Activated CD4-positive, alpha-beta T cell treated with anti-CD3 and anti-CD28 coated beads, Interleukin-2, amount 50 U/mL, for 48 hours (primary cell): ENCODE measurements at regions not wholly inside any gene's neighbourhood (a gene's known extent, or its start where the extent isn't known, plus 50 kb on each side); places are given as distances from the start of the nearest gene placed in this dataset.
A peak's percentile ranks its signal among the peaks of the same experiment; 100 is the strongest.
"Not testable (repeated sequence)": the region's sequence is repeated elsewhere in the genome, so short reads cannot be mapped to it uniquely, and the experiment has no call there.

Experiments
- DNase-seq, 2 experiments: peaks; one replicate each; pipeline ENCODE4 v3.0.0-alpha.2; 2020

DNA sequence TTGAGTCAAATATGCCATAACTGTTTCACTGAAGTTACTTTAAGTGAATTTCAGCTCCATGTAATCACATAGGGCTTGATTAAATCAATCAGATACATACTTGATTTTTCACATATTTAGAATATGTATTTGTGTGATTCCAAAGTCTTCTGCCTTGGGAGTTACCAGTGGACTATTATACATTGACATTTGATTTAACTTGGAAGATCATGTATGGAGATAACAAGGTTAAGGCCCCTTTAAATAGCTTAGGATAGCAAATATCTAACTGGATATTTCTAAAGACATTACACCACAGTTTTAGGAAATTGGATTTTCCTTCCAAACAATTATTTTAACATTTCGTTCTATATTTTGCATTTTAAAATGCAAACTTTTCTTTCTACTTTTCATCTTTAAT, 405.0 kb downstream of the RAP2B start:
- DNase-seq, result no peak

DNA sequence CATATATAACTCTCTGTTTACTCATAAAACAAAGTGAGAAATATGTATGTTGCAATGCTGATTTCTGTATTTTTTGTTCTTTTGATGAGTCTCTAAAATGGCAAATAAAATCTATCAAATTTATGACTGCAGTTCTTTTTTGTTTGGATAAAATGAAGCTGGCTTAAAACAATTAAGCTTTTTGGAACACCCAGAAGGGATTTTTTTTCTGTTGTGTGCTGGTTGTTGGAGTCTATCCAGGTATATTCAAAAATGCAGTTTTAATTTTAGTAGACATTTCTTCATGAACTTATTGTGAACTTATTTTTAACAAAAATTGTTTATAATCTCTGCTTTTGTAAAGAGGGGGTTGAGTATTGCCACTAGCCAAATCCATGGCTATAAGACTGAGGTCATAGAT, 405.5 kb downstream of the RAP2B start:
- no peak for DNase-seq

DNA sequence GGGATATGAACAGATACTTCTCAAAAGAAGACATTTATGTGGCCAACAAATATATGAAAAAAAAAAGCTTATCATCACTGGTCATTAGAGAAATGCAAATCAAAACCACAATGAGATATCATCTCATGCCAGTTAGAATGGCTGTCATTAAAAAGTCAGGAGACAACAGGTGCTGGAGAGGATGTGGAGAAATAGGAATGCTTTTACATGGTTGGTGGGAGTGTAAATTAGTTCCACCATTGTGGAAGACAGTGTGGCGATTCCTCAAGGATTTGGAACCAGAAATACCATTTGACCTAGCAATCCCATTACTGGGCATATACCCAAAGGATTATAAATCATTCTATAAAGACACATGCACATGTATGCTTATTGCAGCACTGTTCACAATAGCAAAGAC, 408.5 kb downstream of the RAP2B start:
- not testable (repeated sequence) for DNase-seq

DNA sequence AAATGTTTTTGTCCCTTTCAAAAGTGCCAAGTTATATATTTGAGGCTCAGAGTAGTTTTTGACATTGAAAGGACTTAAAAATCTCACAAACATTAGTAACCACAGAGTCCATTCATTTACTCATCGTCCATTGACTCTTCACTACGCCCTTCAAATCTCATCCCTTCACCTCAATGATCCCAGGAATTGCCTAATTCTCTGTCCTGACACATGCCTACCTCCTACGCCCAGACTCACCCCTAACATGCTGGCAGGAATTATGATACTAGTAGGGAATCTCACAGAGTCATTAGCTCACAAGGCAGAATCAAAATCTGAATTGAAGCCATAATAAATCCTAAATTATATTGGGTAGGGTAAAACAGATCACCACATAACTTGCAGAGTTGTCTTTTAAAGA, 410.1 kb downstream of the RAP2B start:
- DNase-seq, result no peak

DNA sequence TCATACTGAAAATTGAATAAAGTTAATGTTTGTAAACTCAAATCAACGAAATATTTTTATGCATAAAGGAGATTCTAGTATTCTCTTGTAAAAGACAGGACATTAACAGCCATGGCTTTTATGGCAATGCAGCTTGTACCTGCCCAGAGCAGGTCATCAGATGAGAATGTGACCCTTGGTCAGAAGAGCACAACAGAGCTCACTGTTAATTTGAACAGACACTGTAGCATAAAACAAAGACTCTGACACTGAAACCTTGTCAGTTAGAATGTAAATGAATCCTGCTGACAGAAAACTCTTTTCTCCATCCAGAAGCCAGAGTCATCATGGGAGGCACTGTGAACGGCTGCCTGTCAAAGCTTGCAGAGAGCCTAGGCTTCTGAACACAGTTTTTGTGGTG, 410.6 kb downstream of the RAP2B start:
- DNase-seq, result no peak

DNA sequence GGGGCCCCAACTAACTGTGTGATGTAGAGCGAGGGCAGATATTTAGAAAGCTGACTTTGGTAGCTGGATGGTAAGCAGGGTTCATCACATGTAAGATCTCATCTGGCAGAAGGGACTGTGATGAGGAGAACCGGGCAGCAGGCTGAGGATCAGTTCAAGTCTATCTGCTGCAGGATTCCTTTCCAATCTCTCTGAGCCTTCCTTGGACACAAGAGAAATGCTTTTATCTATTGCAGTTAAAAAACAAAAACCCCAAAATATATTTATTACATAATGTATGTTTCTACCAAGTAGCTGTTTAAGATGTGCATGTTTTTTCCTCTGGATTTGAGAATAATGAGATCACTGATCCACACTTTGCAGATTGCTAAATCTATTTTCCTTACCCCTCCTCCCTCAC, 411.5 kb downstream of the RAP2B start:
- DNase-seq, result no peak

DNA sequence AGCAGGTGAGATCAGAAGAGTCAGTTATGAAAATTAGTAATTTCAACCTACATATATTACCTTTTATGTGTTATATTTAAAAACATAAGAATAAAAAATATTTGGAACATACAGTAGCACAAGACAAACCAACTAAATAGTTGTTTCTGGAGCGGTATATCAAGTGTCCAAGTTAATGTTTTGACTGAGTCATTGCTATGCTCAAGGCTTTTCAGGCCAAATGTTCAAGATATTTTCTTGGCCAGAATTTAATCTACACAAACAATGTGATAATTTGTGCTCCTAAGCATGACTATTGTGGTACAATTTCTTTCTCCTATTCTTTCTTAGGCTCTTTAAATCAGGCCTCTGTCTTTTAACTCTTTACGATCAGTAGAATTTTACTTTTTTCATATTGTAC, 412.4 kb downstream of the RAP2B start:
- no peak for DNase-seq

DNA sequence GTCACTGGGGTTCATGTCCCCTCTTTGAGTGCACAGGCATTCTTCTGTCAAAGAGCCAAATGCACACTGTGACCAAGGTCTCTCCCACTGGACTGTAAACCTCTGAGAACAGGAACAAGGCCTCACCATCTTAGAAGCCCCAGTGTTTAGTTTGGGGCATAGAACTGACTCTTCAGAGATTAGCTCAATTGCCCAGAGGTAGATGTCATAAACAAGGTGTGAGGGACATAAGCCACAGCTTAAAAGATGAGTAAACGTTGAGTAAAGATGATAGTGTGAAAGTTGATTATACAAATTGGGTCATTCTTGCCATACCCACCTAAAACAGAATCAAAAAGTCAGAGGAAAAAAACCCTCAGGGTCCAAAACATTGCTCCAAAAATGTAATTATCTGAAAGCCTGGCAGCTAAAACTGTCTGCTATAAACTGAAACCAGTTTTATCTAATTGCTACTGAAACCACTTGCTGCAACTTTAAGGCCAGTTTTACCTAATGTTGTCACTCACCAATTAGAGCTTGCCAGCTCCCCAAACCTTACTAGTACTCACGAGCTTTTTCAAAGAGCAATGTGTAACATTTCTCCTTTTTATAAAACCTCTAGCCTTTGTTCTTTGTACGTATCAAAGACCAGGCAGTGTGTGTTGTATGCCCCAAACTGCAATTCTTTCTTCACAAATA, 415.2 kb downstream of the RAP2B start:
- DNase-seq, result no peak

DNA sequence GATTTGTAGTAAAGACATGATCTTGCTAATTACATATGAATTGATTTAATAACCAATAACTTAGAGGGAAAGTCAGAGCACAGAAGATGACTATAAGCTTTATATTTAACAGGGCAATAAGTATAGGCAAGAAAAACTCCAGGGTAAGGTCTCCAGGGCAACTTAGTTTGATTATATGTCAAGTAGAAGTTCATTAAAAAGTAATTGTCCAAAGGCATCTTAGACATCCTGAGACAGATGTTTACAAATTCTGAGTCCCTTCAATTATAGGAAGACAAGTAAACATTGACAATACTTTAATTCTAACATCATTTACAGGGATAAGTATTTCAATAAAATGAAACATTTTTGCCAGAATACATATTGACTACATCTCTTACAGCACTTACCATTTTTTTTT, 416.0 kb downstream of the RAP2B start:
- DNase-seq, result no peak

DNA sequence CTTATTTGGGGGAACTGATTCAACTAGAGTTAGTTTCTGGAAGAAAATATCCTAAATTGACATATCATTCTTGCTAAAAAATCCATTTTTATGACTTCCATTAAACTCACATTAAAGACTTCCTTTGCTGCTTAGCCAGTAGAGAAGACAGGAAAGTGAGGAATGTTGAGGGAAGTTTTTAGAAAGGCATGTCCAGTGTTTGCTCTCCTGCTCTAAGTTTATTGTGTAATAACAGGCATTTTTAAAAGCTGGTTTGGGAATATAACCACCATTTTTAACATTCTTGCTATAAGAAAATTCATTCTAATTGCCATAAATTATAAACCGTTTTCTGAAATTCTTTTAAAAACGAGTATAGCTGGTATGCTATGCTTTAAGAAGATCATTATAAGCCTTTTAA, 428.0 kb downstream of the RAP2B start:
- DNase-seq, result no peak

DNA sequence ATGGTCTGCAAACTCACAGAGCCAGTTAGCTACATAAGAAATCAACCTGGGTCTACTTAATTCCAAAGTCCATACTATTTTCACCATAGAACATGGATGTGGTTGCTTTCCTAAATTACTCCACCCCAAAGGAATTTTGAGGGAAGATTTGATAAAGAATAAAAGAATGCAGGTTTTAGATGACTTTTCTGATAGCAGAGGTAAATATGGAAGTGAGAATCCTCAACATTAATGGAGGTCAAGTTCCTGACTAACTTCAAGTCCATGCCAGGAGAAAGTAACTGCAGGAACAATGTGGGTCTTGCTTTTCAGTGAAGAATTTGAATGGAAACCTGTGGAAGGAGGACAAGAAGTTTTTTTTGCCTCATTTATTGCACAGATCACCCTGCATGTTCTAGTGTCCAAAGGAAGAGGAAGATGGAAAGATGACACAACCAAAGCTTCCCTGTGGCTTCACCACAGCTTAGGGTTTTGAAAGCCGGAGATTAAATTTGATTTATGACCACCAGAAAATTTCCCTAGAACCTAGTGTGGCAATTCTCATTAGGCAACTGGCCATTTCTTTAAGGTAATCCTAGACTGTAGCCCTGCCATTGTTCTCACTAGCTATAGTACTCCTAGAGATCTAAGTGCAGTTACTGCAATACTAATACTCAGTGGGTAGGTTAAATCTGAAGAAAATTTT, 429.7 kb downstream of the RAP2B start:
- no peak for DNase-seq

DNA sequence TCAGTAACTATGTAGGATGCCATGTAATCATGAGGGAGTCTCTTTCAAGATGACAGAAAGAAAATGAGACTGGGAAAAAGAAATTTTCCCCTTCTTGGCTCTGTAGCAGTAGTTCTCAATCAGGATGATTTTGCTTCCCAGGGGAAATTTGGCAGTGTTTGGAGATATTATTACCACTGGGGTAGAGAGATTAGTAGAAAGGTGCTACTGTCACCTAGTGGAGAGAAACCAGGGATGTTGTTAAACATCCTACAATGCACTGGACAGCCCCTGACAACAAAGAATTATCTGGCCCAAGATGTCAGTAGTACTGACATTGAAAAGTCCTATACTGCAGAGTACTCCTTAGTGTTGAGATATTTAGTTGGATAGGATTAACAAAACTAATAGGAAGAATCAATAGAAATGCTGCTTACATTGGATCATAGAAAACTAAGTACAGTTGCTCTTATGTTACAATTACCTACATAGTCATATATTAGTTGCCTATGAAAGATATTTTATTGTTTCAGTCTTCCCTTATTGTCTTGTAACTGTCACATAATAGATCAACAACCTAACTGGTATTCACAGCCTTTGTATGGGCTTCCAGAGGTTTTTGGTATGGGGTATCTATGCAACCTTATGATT, 433.3 kb downstream of the RAP2B start:
- DNase-seq, result no peak

DNA sequence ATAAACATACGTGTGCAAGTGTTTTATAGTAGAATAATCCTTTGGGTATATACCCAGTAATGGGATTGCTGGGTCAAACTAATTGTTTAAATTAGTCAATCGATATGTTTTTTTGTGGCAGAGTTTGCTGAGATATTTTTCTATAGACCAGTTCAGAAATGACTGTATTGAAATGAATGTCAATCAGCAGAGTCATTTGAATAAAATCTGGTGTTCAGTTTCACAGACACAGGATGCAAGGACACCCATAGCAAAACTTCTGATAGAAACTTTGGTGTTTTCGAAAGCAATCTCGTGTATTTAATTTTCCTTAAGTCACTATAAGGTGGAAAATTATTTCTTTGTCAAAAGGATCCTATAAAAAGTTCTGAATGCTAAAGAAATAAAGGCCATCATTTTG, 434.4 kb downstream of the RAP2B start:
- no peak for DNase-seq

DNA sequence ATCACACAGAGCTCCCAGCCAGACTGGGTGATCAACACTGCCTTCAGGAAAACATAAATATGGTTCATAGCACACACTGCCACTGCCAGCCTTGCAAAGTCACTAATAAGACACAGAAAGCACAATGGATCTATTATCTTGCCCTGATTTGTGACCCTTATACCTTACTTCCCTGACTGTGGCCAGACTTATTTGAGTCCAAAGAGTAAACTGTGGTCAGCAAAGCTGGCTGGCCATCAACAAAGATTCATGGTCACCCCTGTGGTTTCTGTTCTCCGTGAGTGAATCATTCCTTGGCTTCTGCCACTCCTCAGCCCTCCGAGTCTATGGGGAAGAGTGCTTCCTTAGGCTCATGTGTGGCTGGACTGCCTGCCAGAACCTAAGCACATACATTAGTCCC, 437.7 kb downstream of the RAP2B start:
- DNase-seq, result no peak

DNA sequence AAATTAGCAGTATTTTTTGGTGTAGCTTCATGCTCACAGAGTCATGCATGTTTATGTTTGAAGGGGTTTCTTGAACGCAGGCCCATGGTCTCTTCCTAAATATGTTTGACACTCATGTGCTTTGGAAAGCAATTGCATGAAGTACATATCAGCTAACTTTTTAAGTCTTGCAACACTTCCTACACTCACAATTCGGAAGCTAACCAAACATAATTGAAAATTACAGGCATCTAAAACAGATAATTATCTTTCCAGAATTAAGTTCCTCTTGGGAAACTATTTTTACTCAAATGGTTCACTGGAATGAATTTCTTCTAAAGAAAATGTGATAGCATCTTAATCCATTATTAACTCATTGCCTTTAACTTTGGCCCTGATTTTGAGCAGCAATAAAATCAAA, 438.9 kb downstream of the RAP2B start:
- DNase-seq, result no peak

DNA sequence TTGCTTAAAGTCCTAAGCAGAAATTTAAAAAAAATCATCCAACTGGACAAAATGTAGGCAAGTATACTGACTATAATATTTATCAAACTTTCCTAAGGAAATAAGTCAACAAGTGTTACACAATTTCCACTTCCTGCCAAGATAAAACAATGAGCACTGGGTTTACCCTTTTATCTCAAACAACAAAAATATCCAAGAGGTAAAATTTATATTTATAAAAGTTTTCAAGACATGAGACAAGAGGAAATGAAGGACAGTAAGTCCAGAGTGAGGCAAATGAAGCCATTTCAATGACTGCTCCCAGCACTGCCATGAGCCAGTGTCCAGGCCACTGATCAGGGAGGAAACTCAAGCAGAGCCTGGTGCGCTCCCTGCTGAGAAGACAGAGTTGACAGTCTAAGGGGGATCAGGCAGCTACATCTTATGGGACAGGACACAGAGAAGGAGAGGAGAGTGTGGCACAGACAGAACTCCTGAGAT, 439.4 kb downstream of the RAP2B start:
- DNase-seq, result no peak

DNA sequence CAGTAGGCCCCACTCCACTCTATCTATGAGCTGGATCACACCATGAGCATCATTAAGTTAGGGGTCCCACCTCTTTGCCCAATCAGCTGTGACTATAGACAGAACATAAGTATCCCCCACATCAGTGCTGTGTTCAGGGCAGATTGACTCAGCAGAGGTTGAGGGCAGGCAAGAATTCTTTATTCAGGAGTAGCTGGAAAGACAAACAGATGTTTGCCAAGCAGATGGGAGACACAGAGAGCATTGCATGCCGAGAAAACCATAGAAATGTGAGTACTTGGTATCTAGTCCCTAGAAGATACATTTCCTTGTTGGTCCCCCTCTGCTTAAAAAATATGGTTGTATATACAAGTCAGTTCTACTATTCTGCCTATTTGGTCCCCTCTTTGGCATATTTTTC, 440.8 kb downstream of the RAP2B start:
- no peak for DNase-seq

DNA sequence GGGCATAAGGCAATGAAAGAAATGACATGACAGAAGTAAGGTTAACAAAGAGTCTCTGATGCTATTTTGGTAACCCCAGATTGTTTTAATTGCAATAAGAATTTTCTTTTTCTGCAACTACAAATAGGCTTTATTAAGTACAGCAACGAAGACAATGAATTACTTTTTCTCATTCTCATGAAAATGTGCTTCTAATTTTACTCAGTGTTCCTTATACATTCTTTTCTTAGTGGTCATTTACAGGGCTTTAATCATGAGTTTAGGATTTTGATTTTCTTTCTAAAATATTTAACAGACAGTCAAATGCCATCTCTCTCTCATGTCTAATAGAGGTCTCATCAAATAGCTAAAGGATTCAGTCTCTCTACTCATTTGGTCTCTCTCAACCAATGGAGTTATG, 452.1 kb downstream of the RAP2B start:
- DNase-seq, result no peak

DNA sequence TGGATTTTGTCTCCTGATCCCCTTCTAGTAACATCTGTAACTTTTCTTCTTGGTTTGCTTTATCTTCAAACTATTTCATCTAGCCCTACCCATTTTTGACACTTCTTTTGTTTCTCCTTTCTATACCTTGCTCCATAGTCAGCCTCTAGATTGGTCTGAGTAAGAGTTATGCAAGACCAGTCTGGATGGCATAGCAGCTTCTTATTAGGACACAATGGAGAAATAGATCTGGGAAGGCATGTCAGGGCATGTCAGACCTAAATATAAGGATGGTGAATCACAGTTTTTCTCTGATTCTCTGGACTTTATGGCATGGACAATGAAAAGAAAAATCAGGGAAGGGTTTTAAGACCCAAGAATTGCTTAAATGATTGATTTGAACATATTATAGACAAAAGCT, 452.5 kb downstream of the RAP2B start:
- DNase-seq, result no peak

DNA sequence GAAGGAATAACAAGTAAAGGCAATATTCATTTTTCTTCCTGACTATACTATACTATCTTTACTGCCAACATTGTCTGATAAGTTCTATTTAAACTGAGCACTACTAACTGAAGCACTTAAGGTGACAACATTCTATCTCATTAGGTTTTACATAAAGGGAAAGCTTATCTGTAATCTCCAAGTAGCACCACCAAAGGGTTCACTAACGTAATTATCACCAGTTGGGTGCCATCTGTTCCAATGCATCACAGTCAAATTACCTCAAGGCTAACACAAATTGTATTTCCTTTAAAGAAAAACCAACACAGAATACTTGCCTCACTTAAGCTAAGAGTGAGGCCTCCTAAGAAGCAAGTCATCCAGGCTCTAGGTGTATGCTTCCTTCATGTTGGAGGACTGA, 453.8 kb downstream of the RAP2B start:
- no peak for DNase-seq

DNA sequence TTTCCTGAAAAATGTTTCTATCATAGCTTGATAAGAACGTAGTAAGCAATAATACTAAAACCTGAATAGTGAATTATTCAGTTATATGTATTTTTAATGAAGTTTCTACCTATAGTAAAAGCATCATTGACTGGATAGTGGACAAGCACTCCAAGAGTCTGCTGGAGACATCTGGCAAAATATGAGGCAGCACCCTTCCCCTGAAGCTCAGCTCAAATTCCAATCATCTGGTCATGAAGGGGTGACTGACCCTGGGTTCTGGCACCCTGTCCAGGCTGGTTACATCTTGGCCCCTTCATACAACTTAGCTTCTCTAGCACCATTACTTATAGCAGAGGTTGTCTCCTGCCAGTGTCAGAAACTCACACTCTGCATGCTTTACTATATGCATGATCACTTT, 455.4 kb downstream of the RAP2B start:
- no peak for DNase-seq

DNA sequence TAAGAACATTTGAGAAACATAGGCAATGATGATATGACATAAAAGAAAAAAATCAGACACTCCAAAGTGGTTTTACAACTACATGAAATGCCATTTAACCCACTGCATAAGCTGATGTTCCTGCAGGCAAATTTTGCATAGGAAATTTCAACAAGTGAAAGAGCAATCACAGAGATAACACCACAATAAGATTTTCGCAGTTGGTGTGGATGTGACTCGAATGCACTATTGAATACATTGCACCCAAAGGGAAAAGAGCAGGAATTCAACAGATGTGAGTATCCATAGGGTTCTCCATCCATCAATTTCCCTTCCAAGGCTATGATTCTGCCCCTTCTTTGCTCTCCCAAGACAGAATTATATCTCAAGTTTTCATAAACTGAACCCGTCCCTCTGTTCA, 456.1 kb downstream of the RAP2B start:
- DNase-seq, result no peak

DNA sequence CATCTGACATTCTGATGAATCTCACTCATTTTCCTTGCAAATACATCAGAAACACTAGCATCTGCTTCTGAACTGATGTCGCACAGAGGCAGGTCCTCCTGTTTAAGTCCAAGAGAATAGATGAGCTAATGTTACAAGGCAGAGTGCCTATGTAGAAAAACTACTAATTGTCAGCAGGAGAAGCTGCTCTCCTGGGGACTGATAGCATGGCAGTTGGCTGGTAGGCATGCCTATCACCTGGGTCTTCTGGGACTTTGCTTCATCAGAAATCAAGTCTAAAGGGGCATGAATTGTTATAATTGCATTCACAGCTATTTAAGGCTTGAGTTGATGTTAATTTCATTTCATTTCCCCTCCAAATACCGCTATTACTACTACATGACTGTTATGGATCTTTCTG, 457.2 kb downstream of the RAP2B start:
- DNase-seq, result no peak

DNA sequence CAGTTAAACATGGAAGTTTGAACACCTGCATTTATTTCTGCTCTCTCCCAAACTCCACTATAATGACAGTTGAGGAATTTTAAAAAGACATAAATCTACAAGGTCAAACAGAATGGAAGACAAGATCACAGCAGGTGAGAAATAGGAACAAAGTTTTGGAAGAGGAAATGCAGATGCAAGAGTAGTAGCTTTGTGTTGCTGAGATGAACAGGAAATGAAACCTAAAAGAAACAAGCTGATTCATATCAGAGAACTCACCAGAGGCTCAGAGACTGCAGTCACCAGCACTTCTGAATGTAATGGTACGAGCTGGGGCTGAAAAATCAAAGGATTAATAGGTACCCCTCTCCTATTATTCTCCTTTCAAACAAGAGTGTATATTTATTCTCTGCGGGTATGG, 459.9 kb downstream of the RAP2B start:
- peak in 1 of 2 experiments; percentile 20 for DNase-seq

DNA sequence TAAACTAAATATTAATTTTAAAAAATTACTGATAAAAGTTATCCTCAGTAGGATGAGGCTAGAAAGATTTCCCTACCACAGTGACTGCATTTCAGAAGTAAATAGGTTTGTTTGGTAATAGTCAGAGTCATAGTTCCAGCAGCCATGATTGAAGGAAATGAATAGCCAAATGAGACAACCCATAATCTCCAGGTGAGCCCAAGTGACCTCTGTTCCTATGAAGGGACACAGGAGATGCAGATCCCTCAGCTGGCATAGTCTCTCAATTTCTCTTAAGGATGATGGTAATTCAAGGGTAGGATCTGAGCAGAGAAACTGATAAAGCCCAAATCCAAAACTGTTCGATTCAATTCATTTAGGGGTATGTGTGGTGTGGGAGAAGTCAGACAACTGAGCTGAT, 461.8 kb downstream of the RAP2B start:
- no peak for DNase-seq
